ENCODE measurements at regions not wholly inside any gene's neighbourhood (a gene's known extent, or its start where the extent isn't known, plus 50 kb on each side); places are given as distances from the start of the nearest gene placed in this dataset.

- no peaks in the 10 kb centered on the region for H3K9me3 ChIP-seq (ENCODE audit: control insufficient read depth, insufficient read depth, low read length)
- DNase-seq (ENCODE audit: low read depth, low spot score) = no peak
- POLR2A ChIA-PET = no interaction called here
- TF ChIP-seq CTCF (IDR thresholded peaks at IDR 0.05; ENCODE audit: low read depth, low read length) = no peak
- no peak overlapping the region for H3K27ac ChIP-seq (ENCODE audit: low read depth, low read length)
- CTCF ChIA-PET = no interaction called here
- no peaks in the 10 kb centered on the region for H3K27me3 ChIP-seq (ENCODE audit: control insufficient read depth, insufficient read depth, low read length)
- no peak overlapping the region for H3K4me3 ChIP-seq (ENCODE audit: low read depth, low read length)
These were observed 192.9 kb downstream of the SEC23A start for GRCh38 chr14:38910092-38910491.

- Histone ChIP-seq H3K9me3 (ENCODE audit: control insufficient read depth, insufficient read depth, low read length) (no peaks in the 10 kb centered on the region), H3K27ac (ENCODE audit: low read depth, low read length) (no peak overlapping the region), H3K4me3 (ENCODE audit: low read depth, low read length) (no peak overlapping the region), H3K27me3 (ENCODE audit: control insufficient read depth, insufficient read depth, low read length) (no peaks in the 10 kb centered on the region)
- POLR2A ChIA-PET = no interaction called here
- CTCF ChIA-PET = no interaction called here
- no peak for TF ChIP-seq CTCF (IDR thresholded peaks at IDR 0.05; ENCODE audit: low read depth, low read length)
- DNase-seq (ENCODE audit: low read depth, low spot score) = no peak
These were observed 198.1 kb downstream of the SEC23A start for GRCh38 chr14:38904959-38905358.

- Histone ChIP-seq H3K4me3 (ENCODE audit: low read depth, low read length) (no peak overlapping the region), H3K9me3 (ENCODE audit: control insufficient read depth, insufficient read depth, low read length) (no peaks in the 10 kb centered on the region), H3K27me3 (ENCODE audit: control insufficient read depth, insufficient read depth, low read length) (no peaks in the 10 kb centered on the region), H3K27ac (ENCODE audit: low read depth, low read length) (no peak overlapping the region)
- no peak for DNase-seq (ENCODE audit: low read depth, low spot score)
- POLR2A ChIA-PET = no interaction called here
- CTCF ChIA-PET = no interaction called here
- TF ChIP-seq CTCF (IDR thresholded peaks at IDR 0.05; ENCODE audit: low read depth, low read length) = no peak
These were observed 201.2 kb downstream of the SEC23A start for GRCh38 chr14:38901791-38902190.

- Histone ChIP-seq H3K4me3 (ENCODE audit: low read depth, low read length) (no peak overlapping the region), H3K27ac (ENCODE audit: low read depth, low read length) (no peak overlapping the region), H3K27me3 (ENCODE audit: control insufficient read depth, insufficient read depth, low read length) (no peaks in the 10 kb centered on the region), H3K9me3 (ENCODE audit: control insufficient read depth, insufficient read depth, low read length) (no peaks in the 10 kb centered on the region)
- DNase-seq (ENCODE audit: low read depth, low spot score) = no peak
- CTCF ChIA-PET = interaction anchor here (0.7 kb wide), 1 partner anchor 115 kb away, joined by 3 read pairs; no protein-coding TSS in a partner anchor
- no peak for TF ChIP-seq CTCF (IDR thresholded peaks at IDR 0.05; ENCODE audit: low read depth, low read length)
- POLR2A ChIA-PET = no interaction called here
These were observed 202.1 kb downstream of the SEC23A start for GRCh38 chr14:38900887-38901286.

- Histone ChIP-seq H3K9me3 (ENCODE audit: control insufficient read depth, insufficient read depth, low read length) (no peaks in the 10 kb centered on the region), H3K27me3 (ENCODE audit: control insufficient read depth, insufficient read depth, low read length) (no peaks in the 10 kb centered on the region), H3K27ac (ENCODE audit: low read depth, low read length) (no peak overlapping the region), H3K4me3 (ENCODE audit: low read depth, low read length) (no peak overlapping the region)
- ChIA-PET CTCF (no interaction called here), POLR2A (no interaction called here)
- no peak for TF ChIP-seq CTCF (IDR thresholded peaks at IDR 0.05; ENCODE audit: low read depth, low read length)
- DNase-seq (ENCODE audit: low read depth, low spot score) = no peak
These were observed 215.3 kb downstream of the SEC23A start for GRCh38 chr14:38887696-38888095.
